HFFc6 (cell line): ENCODE measurements at regions not wholly inside any gene's neighbourhood (a gene's known extent, or its start where the extent isn't known, plus 50 kb on each side); places are given as distances from the start of the nearest gene placed in this dataset.
"Not testable (repeated sequence)": the region's sequence is repeated elsewhere in the genome, so short reads cannot be mapped to it uniquely, and the experiment has no call there.

ENCODE experiments used
- DNase-seq: peaks from one replicate; pipeline ENCODE4 v3.0.0-alpha.2; 2018
- H3K27ac Mint-ChIP-seq: 2 replicates; pipeline ENCODE4 v1.8.0; 2020; ENCODE audit warnings: mild to moderate bottlenecking, mixed read lengths
- H3K27me3 Mint-ChIP-seq: 2 replicates; pipeline ENCODE4 v1.8.0; 2021; ENCODE audit warnings: mild to moderate bottlenecking, moderate library complexity, mixed read lengths; ENCODE audit not compliant: insufficient read depth
- H3K36me3 Mint-ChIP-seq: 2 replicates; pipeline ENCODE4 v1.8.0; 2021; ENCODE audit warnings: low read depth, mixed read lengths
- H3K4me1 Mint-ChIP-seq: 2 replicates; pipeline ENCODE4 v1.8.0; 2020; ENCODE audit warnings: low read depth, mixed read lengths
- H3K4me3 Mint-ChIP-seq: 2 replicates; pipeline ENCODE4 v1.8.0; 2020; ENCODE audit warnings: mild to moderate bottlenecking, moderate library complexity, mixed read lengths
- H3K9me3 Mint-ChIP-seq: 2 replicates; pipeline ENCODE4 v1.8.0; 2020; ENCODE audit warnings: mild to moderate bottlenecking, mixed read lengths
- CTCF ChIP-seq: fragments of 200-600 bp; sonication (generic); IDR thresholded peaks from 2 replicates; pipeline ENCODE4 v1.5.0; 2021; ENCODE audit warnings: antibody characterized with exemption, mild to moderate bottlenecking

- not testable (repeated sequence) for H3K9me3 Mint-ChIP-seq, H3K36me3 Mint-ChIP-seq, DNase-seq, H3K27ac Mint-ChIP-seq, H3K4me3 Mint-ChIP-seq, H3K4me1 Mint-ChIP-seq
- H3K27me3 Mint-ChIP-seq = peaks cover 41% of the 10 kb centered on the region
- peak; percentile 35; the same call in 1 of the 2 replicates for TF ChIP-seq CTCF
Observed at GRCh38 chr11:3476084-3476936, 97.4 kb upstream of the ZNF195 start.

GRCh38 chr11:3468963-3469362 lies 90.0 kb upstream of the ZNF195 start:
- DNase-seq, H3K4me3 Mint-ChIP-seq, H3K4me1 Mint-ChIP-seq, H3K9me3 Mint-ChIP-seq, H3K36me3 Mint-ChIP-seq, H3K27ac Mint-ChIP-seq: not testable (repeated sequence)
- peaks cover 29% of the 10 kb centered on the region for H3K27me3 Mint-ChIP-seq

- H3K4me3 Mint-ChIP-seq, H3K4me1 Mint-ChIP-seq, H3K36me3 Mint-ChIP-seq, H3K9me3 Mint-ChIP-seq, H3K27ac Mint-ChIP-seq, DNase-seq: not testable (repeated sequence)
- H3K27me3 Mint-ChIP-seq = peaks cover 21% of the 10 kb centered on the region
Observed at GRCh38 chr11:3467599-3467998, 88.7 kb upstream of the ZNF195 start.

GRCh38 chr11:3455666-3456065 lies 76.7 kb upstream of the ZNF195 start:
- not testable (repeated sequence) for H3K27ac Mint-ChIP-seq, H3K9me3 Mint-ChIP-seq, H3K4me3 Mint-ChIP-seq, H3K36me3 Mint-ChIP-seq, DNase-seq
- Mint-ChIP-seq H3K4me1 (peaks cover 12% of the 10 kb centered on the region), H3K27me3 (peaks cover 25% of the 10 kb centered on the region)

- not testable (repeated sequence) for H3K27ac Mint-ChIP-seq, H3K36me3 Mint-ChIP-seq, H3K9me3 Mint-ChIP-seq
- H3K4me3 Mint-ChIP-seq = peak overlapping the region; percentile 37
- DNase-seq = peak; percentile 52
- TF ChIP-seq CTCF = peak; percentile 87
- peaks cover 12% of the 10 kb centered on the region for H3K4me1 Mint-ChIP-seq
- peaks cover 20% of the 10 kb centered on the region for H3K27me3 Mint-ChIP-seq
Observed at GRCh38 chr11:3454844-3455243, 75.9 kb upstream of the ZNF195 start.

- not testable (repeated sequence) for H3K4me3 Mint-ChIP-seq, DNase-seq, H3K36me3 Mint-ChIP-seq, H3K27ac Mint-ChIP-seq, H3K9me3 Mint-ChIP-seq
- H3K4me1 Mint-ChIP-seq = peaks cover 12% of the 10 kb centered on the region
- H3K27me3 Mint-ChIP-seq = peaks cover 26% of the 10 kb centered on the region
Observed at GRCh38 chr11:3453596-3454256, 74.8 kb upstream of the ZNF195 start.

- H3K9me3 Mint-ChIP-seq = not testable (repeated sequence)
Observed at GRCh38 chr11:3450822-3451221, 71.9 kb upstream of the ZNF195 start.

GRCh38 chr11:3445535-3445934 lies 66.6 kb upstream of the ZNF195 start:
- not testable (repeated sequence) for H3K36me3 Mint-ChIP-seq, H3K9me3 Mint-ChIP-seq, H3K27ac Mint-ChIP-seq, DNase-seq, H3K4me3 Mint-ChIP-seq, H3K4me1 Mint-ChIP-seq
- H3K27me3 Mint-ChIP-seq = peaks cover 31% of the 10 kb centered on the region

More at GRCh38 chr11:3450822-3451221, 71.9 kb upstream of the ZNF195 start:
- not testable (repeated sequence) for H3K27ac Mint-ChIP-seq, DNase-seq, H3K4me3 Mint-ChIP-seq, H3K36me3 Mint-ChIP-seq
- Mint-ChIP-seq H3K27me3 (peaks cover 20% of the 10 kb centered on the region), H3K4me1 (peaks cover 18% of the 10 kb centered on the region)

- H3K27me3 Mint-ChIP-seq = peaks cover 39% of the 10 kb centered on the region
- not testable (repeated sequence) for H3K4me3 Mint-ChIP-seq, H3K27ac Mint-ChIP-seq, H3K9me3 Mint-ChIP-seq, DNase-seq, H3K4me1 Mint-ChIP-seq, H3K36me3 Mint-ChIP-seq
Observed at GRCh38 chr11:3444420-3444744, 65.4 kb upstream of the ZNF195 start.

- not testable (repeated sequence) for H3K9me3 Mint-ChIP-seq, H3K36me3 Mint-ChIP-seq, H3K27ac Mint-ChIP-seq, H3K4me1 Mint-ChIP-seq, H3K4me3 Mint-ChIP-seq, DNase-seq
- H3K27me3 Mint-ChIP-seq = peaks cover 41% of the 10 kb centered on the region
Observed at GRCh38 chr11:3443700-3444419, 64.9 kb upstream of the ZNF195 start.

GRCh38 chr11:3437441-3437840 lies 58.5 kb upstream of the ZNF195 start:
- H3K36me3 Mint-ChIP-seq, H3K27ac Mint-ChIP-seq, H3K9me3 Mint-ChIP-seq, DNase-seq, H3K4me3 Mint-ChIP-seq, H3K4me1 Mint-ChIP-seq: not testable (repeated sequence)
- H3K27me3 Mint-ChIP-seq = peaks cover 25% of the 10 kb centered on the region
